ENCODE measurements at regions not wholly inside any gene's neighbourhood (a gene's known extent, or its start where the extent isn't known, plus 50 kb on each side); places are given as distances from the start of the nearest gene placed in this dataset.

DNA sequence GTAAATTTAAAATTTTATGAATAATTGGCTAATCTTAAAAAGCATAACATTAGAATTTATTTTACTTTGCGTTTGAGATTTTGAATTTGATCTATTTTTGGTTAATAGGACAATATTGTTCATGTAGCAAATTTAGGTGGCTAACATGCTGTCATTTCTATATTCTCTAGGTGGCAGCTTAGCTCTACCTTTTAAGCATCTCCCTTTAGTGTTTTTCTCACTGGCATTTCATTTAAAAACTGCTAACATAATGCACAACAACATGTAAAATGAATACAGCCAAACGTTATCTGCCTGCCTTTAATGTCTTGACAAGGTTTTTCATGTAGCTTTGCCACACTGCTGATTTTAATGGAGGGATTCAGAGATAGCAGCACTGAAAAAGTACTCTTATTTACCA is 272.4 kb upstream of the FBXO33 start:
- TF ChIP-seq POLR2AphosphoS5 (IDR thresholded peaks at IDR 0.05) (no peak), POLR2A (IDR thresholded peaks at IDR 0.05) (no peak)
- TF ChIP-seq, protein P1, sequence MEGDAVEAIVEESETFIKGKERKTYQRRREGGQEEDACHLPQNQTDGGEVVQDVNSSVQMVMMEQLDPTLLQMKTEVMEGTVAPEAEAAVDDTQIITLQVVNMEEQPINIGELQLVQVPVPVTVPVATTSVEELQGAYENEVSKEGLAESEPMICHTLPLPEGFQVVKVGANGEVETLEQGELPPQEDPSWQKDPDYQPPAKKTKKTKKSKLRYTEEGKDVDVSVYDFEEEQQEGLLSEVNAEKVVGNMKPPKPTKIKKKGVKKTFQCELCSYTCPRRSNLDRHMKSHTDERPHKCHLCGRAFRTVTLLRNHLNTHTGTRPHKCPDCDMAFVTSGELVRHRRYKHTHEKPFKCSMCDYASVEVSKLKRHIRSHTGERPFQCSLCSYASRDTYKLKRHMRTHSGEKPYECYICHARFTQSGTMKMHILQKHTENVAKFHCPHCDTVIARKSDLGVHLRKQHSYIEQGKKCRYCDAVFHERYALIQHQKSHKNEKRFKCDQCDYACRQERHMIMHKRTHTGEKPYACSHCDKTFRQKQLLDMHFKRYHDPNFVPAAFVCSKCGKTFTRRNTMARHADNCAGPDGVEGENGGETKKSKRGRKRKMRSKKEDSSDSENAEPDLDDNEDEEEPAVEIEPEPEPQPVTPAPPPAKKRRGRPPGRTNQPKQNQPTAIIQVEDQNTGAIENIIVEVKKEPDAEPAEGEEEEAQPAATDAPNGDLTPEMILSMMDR (IDR thresholded peaks at IDR 0.05): no peak

All from stomach (tissue), 4 donors.